H9 (cell line): ENCODE measurements at regions not wholly inside any gene's neighbourhood (a gene's known extent, or its start where the extent isn't known, plus 50 kb on each side); places are given as distances from the start of the nearest gene placed in this dataset.

Experiments
- DNase-seq: peaks from one replicate; pipeline ENCODE4 v3.0.0-alpha.2; 2017
- H2AFZ ChIP-seq: one replicate; pipeline ENCODE4 v1.6.1; 2013; ENCODE audit warnings: mild to moderate bottlenecking, low read length, control low read depth, moderate library complexity
- H2AK5ac ChIP-seq: 2 replicates; pipeline ENCODE4 v1.6.1; 2013; ENCODE audit warnings: low read length, control low read depth, mixed read lengths; ENCODE audit not compliant: insufficient read length
- H2BK120ac ChIP-seq: one replicate; pipeline ENCODE4 v1.6.1; 2013; ENCODE audit warnings: low read depth, mild to moderate bottlenecking, low read length, control low read depth, inconsistent platforms; ENCODE audit not compliant: poor library complexity, severe bottlenecking
- H2BK12ac ChIP-seq: 2 replicates; pipeline ENCODE4 v1.6.1; 2013; ENCODE audit warnings: low read length, control low read depth, mixed read lengths, low read depth; ENCODE audit not compliant: insufficient read length
- H2BK15ac ChIP-seq: 2 replicates; pipeline ENCODE4 v1.6.1; 2013; ENCODE audit warnings: low read depth, low read length, control low read depth
- H2BK20ac ChIP-seq: one replicate; pipeline ENCODE4 v1.6.1; 2013; ENCODE audit warnings: low read depth, mild to moderate bottlenecking, low read length, control low read depth, inconsistent platforms; ENCODE audit not compliant: poor library complexity, severe bottlenecking
- H2BK5ac ChIP-seq: 2 replicates; pipeline ENCODE4 v1.6.1; 2013; ENCODE audit warnings: low read length, control low read depth, mixed read lengths; ENCODE audit not compliant: insufficient read length
- H3K14ac ChIP-seq: 2 replicates; pipeline ENCODE4 v1.6.1; 2013; ENCODE audit warnings: low read length, control low read depth; ENCODE audit not compliant: insufficient read depth
- H3K18ac ChIP-seq: 2 replicates; pipeline ENCODE4 v1.6.1; 2013; ENCODE audit warnings: low read depth, mild to moderate bottlenecking, mixed read lengths, low read length, control low read depth; ENCODE audit not compliant: insufficient read length
- H3K23ac ChIP-seq: 2 replicates; pipeline ENCODE4 v1.6.1; 2013; ENCODE audit warnings: low read length, control low read depth, mixed read lengths, low read depth; ENCODE audit not compliant: insufficient read length
- H3K23me2 ChIP-seq: 2 replicates; pipeline ENCODE4 v1.6.1; 2013; ENCODE audit warnings: low read depth, mild to moderate bottlenecking, mixed read lengths, low read length, control low read depth; ENCODE audit not compliant: insufficient read length, poor library complexity, severe bottlenecking
- H3K27ac ChIP-seq: 2 replicates; pipeline ENCODE4 v1.5.1; 2013; ENCODE audit warnings: low read length, control low read depth, mixed read lengths, low read depth; ENCODE audit not compliant: insufficient read length
- H3K27me3 ChIP-seq: 2 replicates; pipeline ENCODE4 v1.6.1; 2013; ENCODE audit warnings: low read length, control low read depth, inconsistent platforms; ENCODE audit not compliant: insufficient read depth
- H3K4ac ChIP-seq: 2 replicates; pipeline ENCODE4 v1.6.1; 2013; ENCODE audit warnings: low read depth, mild to moderate bottlenecking, control low read depth, inconsistent platforms, low read length, moderate library complexity
- H3K4me1 ChIP-seq: 2 replicates; pipeline ENCODE4 v1.6.1; 2013; ENCODE audit warnings: low read length, control low read depth, inconsistent platforms; ENCODE audit not compliant: insufficient read depth
- H3K4me2 ChIP-seq: 2 replicates; pipeline ENCODE4 v1.6.1; 2013; ENCODE audit warnings: low read length, control low read depth, mixed read lengths; ENCODE audit not compliant: insufficient read length, insufficient read depth
- H3K56ac ChIP-seq: 2 replicates; pipeline ENCODE4 v1.6.1; 2013; ENCODE audit warnings: low read depth, mild to moderate bottlenecking, mixed read lengths, low read length, control low read depth; ENCODE audit not compliant: insufficient read length
- H3K79me1 ChIP-seq: 2 replicates; pipeline ENCODE4 v1.6.1; 2013; ENCODE audit warnings: low read depth, mild to moderate bottlenecking, moderate library complexity, low read length, control low read depth, inconsistent platforms; ENCODE audit not compliant: insufficient read depth, poor library complexity, severe bottlenecking
- H3K79me2 ChIP-seq: 2 replicates; pipeline ENCODE4 v1.6.1; 2013; ENCODE audit warnings: low read length, control low read depth, inconsistent platforms; ENCODE audit not compliant: insufficient read depth
- H3K9ac ChIP-seq: 2 replicates; pipeline ENCODE4 v1.6.1; 2013; ENCODE audit warnings: low read length, control low read depth, mixed read lengths; ENCODE audit not compliant: insufficient read length; ENCODE audit errors: extremely low read depth
- H3K9me3 ChIP-seq: one replicate; pipeline ENCODE4 v1.6.1; 2013; ENCODE audit warnings: low read depth, low read length, inconsistent platforms; ENCODE audit not compliant: control insufficient read depth
- H3T11ph ChIP-seq: one replicate; pipeline ENCODE4 v1.6.1; 2013; ENCODE audit warnings: mild to moderate bottlenecking, low read length, control low read depth, inconsistent platforms
- H4K20me1 ChIP-seq: one replicate; pipeline ENCODE4 v1.6.1; 2013; ENCODE audit not compliant: control insufficient read depth, insufficient read length, insufficient read depth
- H4K5ac ChIP-seq: 2 replicates; pipeline ENCODE4 v1.6.1; 2013; ENCODE audit warnings: low read depth, mild to moderate bottlenecking, mixed read lengths, low read length, control low read depth; ENCODE audit not compliant: insufficient read length
- H4K8ac ChIP-seq: replicated peaks from 2 replicates; pipeline ENCODE4 v1.6.1; 2013; ENCODE audit warnings: low read length, control low read depth, mixed read lengths, low read depth; ENCODE audit not compliant: insufficient read length
- H4K91ac ChIP-seq: 2 replicates; pipeline ENCODE4 v1.6.1; 2013; ENCODE audit warnings: low read depth, mild to moderate bottlenecking, moderate library complexity, mixed read lengths, low read length, control low read depth; ENCODE audit not compliant: insufficient read length
- H3K27ac Mint-ChIP-seq, 3 experiments: 2 replicates in 2 of 3; 3 replicates in 1 of 3; pipeline ENCODE4 v1.8.0; 2020 to 2021; ENCODE audit warnings: mixed read lengths in 3 of 3, mild to moderate bottlenecking in 1 of 3, moderate library complexity in 1 of 3
- H3K27me3 Mint-ChIP-seq: 2 replicates; pipeline ENCODE4 v1.8.0; 2021; ENCODE audit warnings: low read depth, mild to moderate bottlenecking, moderate library complexity, mixed read lengths
- H3K36me3 Mint-ChIP-seq, 3 experiments: 2 replicates in 2 of 3; 3 replicates in 1 of 3; pipeline ENCODE4 v1.8.0; 2020 to 2021; ENCODE audit warnings: low read depth in 3 of 3, mixed read lengths in 3 of 3; ENCODE audit not compliant: insufficient read depth in 1 of 3
- H3K4me1 Mint-ChIP-seq, 2 experiments: 2 replicates each; pipeline ENCODE4 v1.8.0; 2020; ENCODE audit warnings: mixed read lengths in 2 of 2
- H3K4me3 Mint-ChIP-seq, 2 experiments: 2 replicates in 1 of 2; 3 replicates in 1 of 2; pipeline ENCODE4 v1.8.0; 2020 to 2021; ENCODE audit warnings: mild to moderate bottlenecking in 2 of 2, mixed read lengths in 2 of 2, moderate library complexity in 1 of 2
- H3K9me3 Mint-ChIP-seq, 2 experiments: 2 replicates in 1 of 2; 3 replicates in 1 of 2; pipeline ENCODE4 v1.8.0; 2020; ENCODE audit warnings: mild to moderate bottlenecking in 2 of 2, mixed read lengths in 2 of 2, moderate library complexity in 1 of 2
- WGBS: extraction: QIAGEN DNeasy Blood & Tissue Kit; methylation state at CpG from one replicate; pipeline ENCODE4 v1.1.7; 2013; ENCODE audit warnings: missing lambda C conversion rate, low lambda C conversion rate, mixed read lengths; ENCODE audit not compliant: insufficient read length; ENCODE audit errors: extremely low coverage; 5-methylcytosine and 5-hydroxymethylcytosine counted together
- TF ChIP-seq, protein P1 (sequence below): fragments of 200-600 bp; sonication (generic); conservative IDR thresholded peaks from 3 replicates; pipeline ENCODE4 v1.8.0; 2021; ENCODE audit warnings: antibody characterized with exemption, mild to moderate bottlenecking

- no peaks in the 10 kb centered on the region for H3K36me3 Mint-ChIP-seq
- Histone ChIP-seq H3K18ac (no peak overlapping the region), H3K9me3 (no peaks in the 10 kb centered on the region), H3K4me2 (no peak overlapping the region), H4K8ac (no peak overlapping the region), H3K4me1 (no peaks in the 10 kb centered on the region), H4K5ac (no peak overlapping the region), H3T11ph (no peak overlapping the region), H3K14ac (no peak overlapping the region), H3K23me2 (no peaks in the 10 kb centered on the region), H2BK12ac (no peak overlapping the region), H2BK20ac (no peak overlapping the region), H3K4ac (no peak overlapping the region), H3K56ac (no peak overlapping the region), H2AK5ac (no peak overlapping the region), H3K27ac (no peak overlapping the region), H2BK5ac (no peak overlapping the region), H3K9ac (no peak overlapping the region), H3K79me1 (no peaks in the 10 kb centered on the region), H3K27me3 (no peaks in the 10 kb centered on the region), H3K23ac (no peak overlapping the region), H2BK120ac (no peak overlapping the region), H3K79me2 (no peaks in the 10 kb centered on the region), H2BK15ac (no peak overlapping the region), H2AFZ (no peak overlapping the region), H4K20me1 (no peaks in the 10 kb centered on the region), H4K91ac (no peak overlapping the region)
- H3K9me3 Mint-ChIP-seq: peaks cover 0 to 2% of the 10 kb centered on the region in 2 experiments; a peak in 1 of 5 replicates
- no CpG with 5 or more reads among the region's 3 CpGs for WGBS
- H3K27me3 Mint-ChIP-seq: no peaks in the 10 kb centered on the region
- TF ChIP-seq, protein P1, sequence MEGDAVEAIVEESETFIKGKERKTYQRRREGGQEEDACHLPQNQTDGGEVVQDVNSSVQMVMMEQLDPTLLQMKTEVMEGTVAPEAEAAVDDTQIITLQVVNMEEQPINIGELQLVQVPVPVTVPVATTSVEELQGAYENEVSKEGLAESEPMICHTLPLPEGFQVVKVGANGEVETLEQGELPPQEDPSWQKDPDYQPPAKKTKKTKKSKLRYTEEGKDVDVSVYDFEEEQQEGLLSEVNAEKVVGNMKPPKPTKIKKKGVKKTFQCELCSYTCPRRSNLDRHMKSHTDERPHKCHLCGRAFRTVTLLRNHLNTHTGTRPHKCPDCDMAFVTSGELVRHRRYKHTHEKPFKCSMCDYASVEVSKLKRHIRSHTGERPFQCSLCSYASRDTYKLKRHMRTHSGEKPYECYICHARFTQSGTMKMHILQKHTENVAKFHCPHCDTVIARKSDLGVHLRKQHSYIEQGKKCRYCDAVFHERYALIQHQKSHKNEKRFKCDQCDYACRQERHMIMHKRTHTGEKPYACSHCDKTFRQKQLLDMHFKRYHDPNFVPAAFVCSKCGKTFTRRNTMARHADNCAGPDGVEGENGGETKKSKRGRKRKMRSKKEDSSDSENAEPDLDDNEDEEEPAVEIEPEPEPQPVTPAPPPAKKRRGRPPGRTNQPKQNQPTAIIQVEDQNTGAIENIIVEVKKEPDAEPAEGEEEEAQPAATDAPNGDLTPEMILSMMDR: no peak
- H3K4me1 Mint-ChIP-seq: no peaks in the 10 kb centered on the region
- no peak overlapping the region for H3K27ac Mint-ChIP-seq
- no peak overlapping the region for H3K4me3 Mint-ChIP-seq
- DNase-seq: no peak
Measured at GRCh38 chr3:118827446-118827845, 207.2 kb downstream of the IGSF11 start.
